HEK293 (cell line): ENCODE measurements at regions not wholly inside any gene's neighbourhood (a gene's known extent, or its start where the extent isn't known, plus 50 kb on each side); places are given as distances from the start of the nearest gene placed in this dataset.

ENCODE experiments used
- CTCF ChIA-PET: fragments of 350-600 bp; formaldehyde crosslinking; extraction: SDS; loops from one replicate; lab custom pipeline; 2021; ENCODE audit warnings: antibody characterized with exemption; lab: Yijun Ruan, JAX
- POLR2A ChIA-PET: fragments of 300-600 bp; formaldehyde crosslinking; extraction: SDS; loops from one replicate; lab custom pipeline; 2020; ENCODE audit warnings: antibody characterized with exemption, inconsistent platforms; lab: Yijun Ruan, JAX
- H3K27ac ChIP-seq: fragments of 200-500 bp; sonication (Bioruptor generic); 2 replicates; pipeline ENCODE4 v1.5.1; 2014; ENCODE audit warnings: low read depth, low read length, control low read depth, inconsistent platforms; ENCODE audit errors: extremely low read depth
- H3K36me3 ChIP-seq, 2 experiments: fragments of 200-500 bp in 1 of 2; sonication (Bioruptor generic) in 1 of 2; 1 replicate in 1 of 2; 2 replicates in 1 of 2; pipeline ENCODE4 v1.5.1; 2014 to 2017; ENCODE audit warnings: inconsistent platforms in 2 of 2, low read length in 2 of 2; ENCODE audit not compliant: control insufficient read depth in 2 of 2, insufficient read depth in 1 of 2
- H3K4me1 ChIP-seq: fragments of 200-500 bp; sonication (Bioruptor generic); 2 replicates; pipeline ENCODE4 v1.5.1; 2014; ENCODE audit warnings: mild to moderate bottlenecking, low read length, inconsistent platforms; ENCODE audit not compliant: control insufficient read depth, insufficient read depth
- H3K4me3 ChIP-seq: 2 replicates; pipeline ENCODE4 v1.5.1; 2011; ENCODE audit warnings: low read depth, mild to moderate bottlenecking, control low read depth, low read length, moderate library complexity
- H3K9me3 ChIP-seq: fragments of 200-500 bp; sonication (Bioruptor generic); 2 replicates; pipeline ENCODE4 v1.5.1; 2014; ENCODE audit warnings: low read depth, low read length, inconsistent platforms; ENCODE audit not compliant: control insufficient read depth, insufficient read depth
- EGR2 ChIP-seq: fragments of 450-650 bp; formaldehyde crosslinking; IDR thresholded peaks from 2 replicates; pipeline ENCODE4 v1.5.1; 2016; ENCODE audit warnings: low read depth, missing biosample characterization, missing genetic modification characterization
- GLIS1 ChIP-seq: fragments of 450-650 bp; formaldehyde crosslinking; IDR thresholded peaks from 2 replicates; pipeline ENCODE4 v1.5.1; 2016; ENCODE audit warnings: missing biosample characterization, missing genetic modification characterization
- HOXA7 ChIP-seq: sonication (generic); formaldehyde crosslinking; IDR thresholded peaks from 2 replicates; pipeline ENCODE4 v1.8.1; 2022; ENCODE audit warnings: missing genetic modification reagents, borderline replicate concordance
- KLF9 ChIP-seq: fragments of 450-650 bp; formaldehyde crosslinking; IDR thresholded peaks from 2 replicates; pipeline ENCODE4 v1.5.1; 2016; ENCODE audit warnings: missing biosample characterization, missing genetic modification characterization, low read depth
- PATZ1 ChIP-seq: fragments of 450-650 bp; formaldehyde crosslinking; IDR thresholded peaks from 2 replicates; pipeline ENCODE4 v1.5.1; 2016; ENCODE audit warnings: missing biosample characterization, missing genetic modification characterization
- SETDB1 ChIP-seq: IDR thresholded peaks from one replicate; pipeline ENCODE4 v1.6.1; 2017; ENCODE audit warnings: mild to moderate bottlenecking, low read length, moderate library complexity, mixed read lengths; ENCODE audit not compliant: insufficient read length
- TRIM28 ChIP-seq: IDR thresholded peaks from 2 replicates; pipeline ENCODE4 v1.6.1; 2011; ENCODE audit warnings: low read length, control low read depth, borderline replicate concordance
- YY2 ChIP-seq: fragments of 450-650 bp; formaldehyde crosslinking; IDR thresholded peaks from 2 replicates; pipeline ENCODE4 v1.5.1; 2016; ENCODE audit warnings: missing biosample characterization, missing genetic modification characterization
- ZBTB17 ChIP-seq: fragments of 450-650 bp; formaldehyde crosslinking; IDR thresholded peaks from 2 replicates; pipeline ENCODE4 v1.5.1; 2016; ENCODE audit warnings: missing biosample characterization, missing genetic modification characterization
- ZNF175 ChIP-seq: fragments of 450-650 bp; formaldehyde crosslinking; IDR thresholded peaks from 2 replicates; pipeline ENCODE4 v1.5.1; 2016; ENCODE audit warnings: missing biosample characterization, missing genetic modification characterization
- ZNF18 ChIP-seq: fragments of 450-650 bp; formaldehyde crosslinking; IDR thresholded peaks from 2 replicates; pipeline ENCODE4 v1.5.1; 2016; ENCODE audit warnings: missing biosample characterization, missing genetic modification characterization
- ZNF248 ChIP-seq: fragments of 450-650 bp; formaldehyde crosslinking; IDR thresholded peaks from 2 replicates; pipeline ENCODE4 v1.5.1; 2017; ENCODE audit warnings: missing biosample characterization, missing genetic modification characterization
- ZNF280C ChIP-seq: fragments of 450-650 bp; formaldehyde crosslinking; IDR thresholded peaks from 2 replicates; pipeline ENCODE4 v1.5.1; 2016; ENCODE audit warnings: missing biosample characterization, missing genetic modification characterization
- ZNF292 ChIP-seq: fragments of 450-650 bp; formaldehyde crosslinking; IDR thresholded peaks from 2 replicates; pipeline ENCODE4 v1.5.1; 2016; ENCODE audit warnings: low read depth, missing biosample characterization, missing genetic modification characterization, borderline replicate concordance
- ZNF37A ChIP-seq: fragments of 450-650 bp; IDR thresholded peaks from 2 replicates; pipeline ENCODE4 v1.5.1; 2018; ENCODE audit warnings: missing biosample characterization, missing genetic modification characterization
- ZNF423 ChIP-seq: fragments of 450-650 bp; formaldehyde crosslinking; IDR thresholded peaks from 2 replicates; pipeline ENCODE4 v1.5.1; 2016; ENCODE audit warnings: missing biosample characterization, missing genetic modification characterization
- ZNF521 ChIP-seq: fragments of 450-650 bp; formaldehyde crosslinking; IDR thresholded peaks from 2 replicates; pipeline ENCODE4 v1.5.1; 2017; ENCODE audit warnings: missing biosample characterization, mild to moderate bottlenecking, missing genetic modification characterization
- ZNF530 ChIP-seq: fragments of 450-650 bp; formaldehyde crosslinking; IDR thresholded peaks from 2 replicates; pipeline ENCODE4 v1.5.1; 2016; ENCODE audit warnings: low read depth, missing biosample characterization, missing genetic modification characterization
- ZNF544 ChIP-seq: fragments of 450-650 bp; formaldehyde crosslinking; IDR thresholded peaks from 2 replicates; pipeline ENCODE4 v1.5.0; 2017; ENCODE audit warnings: missing biosample characterization, missing genetic modification characterization
- ZNF561 ChIP-seq: fragments of 450-650 bp; IDR thresholded peaks from 2 replicates; pipeline ENCODE4 v1.5.1; 2018; ENCODE audit warnings: missing biosample characterization, missing genetic modification characterization, borderline replicate concordance
- ZNF580 ChIP-seq: fragments of 450-650 bp; formaldehyde crosslinking; IDR thresholded peaks from 2 replicates; pipeline ENCODE4 v1.5.1; 2016; ENCODE audit warnings: missing biosample characterization, missing genetic modification characterization
- ZNF596 ChIP-seq: fragments of 450-650 bp; IDR thresholded peaks from 2 replicates; pipeline ENCODE4 v1.5.0; 2018; ENCODE audit warnings: missing biosample characterization, mild to moderate bottlenecking, missing genetic modification characterization, moderate library complexity
- ZNF610 ChIP-seq: fragments of 450-650 bp; formaldehyde crosslinking; IDR thresholded peaks from 2 replicates; pipeline ENCODE4 v1.5.1; 2016; ENCODE audit warnings: missing biosample characterization, missing genetic modification characterization, borderline replicate concordance
- ZNF626 ChIP-seq: fragments of 450-650 bp; sonication (Bioruptor Pico); formaldehyde crosslinking; IDR thresholded peaks from 2 replicates; pipeline ENCODE4 v1.5.1; 2018; ENCODE audit warnings: missing biosample characterization, missing genetic modification characterization, inconsistent platforms
- ZNF658 ChIP-seq: fragments of 450-650 bp; formaldehyde crosslinking; IDR thresholded peaks from 2 replicates; pipeline ENCODE4; 2016; ENCODE audit warnings: missing biosample characterization, missing genetic modification characterization
- ZNF670 ChIP-seq: fragments of 450-650 bp; formaldehyde crosslinking; IDR thresholded peaks from 2 replicates; pipeline ENCODE4 v1.5.1; 2016; ENCODE audit warnings: missing biosample characterization, missing genetic modification characterization, low read depth
- ZNF704 ChIP-seq: fragments of 450-650 bp; formaldehyde crosslinking; IDR thresholded peaks from 2 replicates; pipeline ENCODE4 v1.5.1; 2016; ENCODE audit warnings: missing biosample characterization, missing genetic modification characterization
- ZNF792 ChIP-seq: fragments of 450-650 bp; formaldehyde crosslinking; IDR thresholded peaks from 2 replicates; pipeline ENCODE4 v1.5.1; 2016; ENCODE audit warnings: missing biosample characterization, missing genetic modification characterization
- ZNF843 ChIP-seq: fragments of 450-650 bp; formaldehyde crosslinking; IDR thresholded peaks from 2 replicates; pipeline ENCODE4 v1.5.1; 2016; ENCODE audit warnings: missing biosample characterization, missing genetic modification characterization
- ZSCAN4 ChIP-seq: fragments of 450-650 bp; formaldehyde crosslinking; IDR thresholded peaks from 2 replicates; pipeline ENCODE4 v1.5.1; 2017; ENCODE audit warnings: missing biosample characterization, missing genetic modification characterization
- ZXDB ChIP-seq: fragments of 450-650 bp; formaldehyde crosslinking; IDR thresholded peaks from 2 replicates; pipeline ENCODE4 v1.5.1; 2016; ENCODE audit warnings: missing biosample characterization, missing genetic modification characterization

- H3K36me3 ChIP-seq = no peaks in the 10 kb centered on the region
- H3K9me3 ChIP-seq = no peaks in the 10 kb centered on the region
- no peak overlapping the region for H3K4me3 ChIP-seq
- ChIA-PET CTCF (no interaction called here), POLR2A (no interaction called here)
- TF ChIP-seq HOXA7 (no peak), ZNF175 (tag by site-specific recombination) (no peak), ZNF670 (tag by site-specific recombination) (no peak), ZSCAN4 (tag by site-specific recombination) (no peak), TRIM28 (no peak), ZNF280C (no peak), YY2 (tag by site-specific recombination) (no peak), ZNF610 (tag by site-specific recombination) (no peak), GLIS1 (no peak), ZNF596 (tag by site-specific recombination) (no peak), ZNF580 (tag by site-specific recombination) (no peak), ZNF18 (tag by site-specific recombination) (no peak), ZNF792 (tag by site-specific recombination) (no peak), PATZ1 (tag by site-specific recombination) (no peak), ZNF423 (tag by site-specific recombination) (no peak), ZNF37A (tag by site-specific recombination) (no peak), ZNF561 (no peak), ZBTB17 (tag by site-specific recombination) (no peak), EGR2 (tag by site-specific recombination) (no peak)
- no peaks in the 10 kb centered on the region for H3K4me1 ChIP-seq
- no peak overlapping the region for H3K27ac ChIP-seq
These were observed 124.2 kb upstream of the TRPM3 start for GRCh38 chr9:71245651-71246050.

- Histone ChIP-seq H3K27ac (no peak overlapping the region), H3K4me1 (no peaks in the 10 kb centered on the region), H3K36me3 (no peaks in the 10 kb centered on the region), H3K4me3 (no peak overlapping the region), H3K9me3 (no peaks in the 10 kb centered on the region)
- CTCF ChIA-PET = no interaction called here
- POLR2A ChIA-PET = no interaction called here
- no peak for TF ChIP-seq ZNF704 (tag by site-specific recombination)
- TF ChIP-seq ZNF843 (tag by site-specific recombination) = no peak
- TF ChIP-seq ZNF626 (tag by site-specific recombination) = no peak
- no peak for TF ChIP-seq ZNF248 (tag by site-specific recombination)
- no peak for TF ChIP-seq ZXDB (tag by site-specific recombination)
- TF ChIP-seq ZNF658 = no peak
- TF ChIP-seq ZNF521 (tag by site-specific recombination) = no peak
- no peak for TF ChIP-seq ZNF292 (tag by site-specific recombination)
- no peak for TF ChIP-seq ZNF544
- TF ChIP-seq KLF9 (tag by site-specific recombination) = no peak
- TF ChIP-seq ZNF610 (tag by site-specific recombination) = no peak
- TF ChIP-seq ZNF530 (tag by site-specific recombination) = no peak
- no peak for TF ChIP-seq SETDB1
These were observed 122.5 kb upstream of the TRPM3 start for GRCh38 chr9:71243951-71244350.
